ENCODE measurements at regions not wholly inside any gene's neighbourhood (a gene's known extent, or its start where the extent isn't known, plus 50 kb on each side); places are given as distances from the start of the nearest gene placed in this dataset.

DNA sequence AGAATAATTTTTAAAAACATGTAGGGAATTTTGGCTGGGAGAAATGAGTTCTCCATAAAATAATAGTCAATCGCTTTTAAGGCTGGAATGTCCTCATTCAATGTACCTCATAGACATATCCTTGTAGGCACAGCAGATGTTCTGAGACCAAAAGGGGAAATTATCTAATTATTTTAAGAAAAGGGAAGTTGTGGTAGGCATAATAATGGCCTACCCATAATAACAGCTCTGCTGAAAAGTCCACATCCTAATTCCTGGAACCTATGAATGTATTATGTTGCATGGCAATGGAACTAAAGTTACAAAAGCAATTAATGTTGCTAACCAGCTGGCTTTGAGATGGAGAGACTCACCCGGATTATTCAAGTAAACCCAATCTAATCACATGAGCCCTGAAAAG, 216.1 kb downstream of the TRIM36 start (continued):
- TF ChIP-seq MTA2 (IDR thresholded peaks at IDR 0.05; ENCODE audit: low read depth) (peak; percentile 81), ZBTB11 (CRISPR knock-in tag; IDR thresholded peaks at IDR 0.05) (no peak), ESRRA (IDR thresholded peaks at IDR 0.05; ENCODE audit: low read length) (no peak), SMARCA5 (IDR thresholded peaks at IDR 0.05) (no peak), EP300 (IDR thresholded peaks at IDR 0.05; ENCODE audit: borderline replicate concordance in 1 of 2, control insufficient read depth in 1 of 2, low read depth in 2 of 2, low read length in 2 of 2) (peak in 1 of 2 experiments; percentile 19; a peak in 1 of 4 replicates), IKZF2 (IDR thresholded peaks at IDR 0.05) (peak; percentile 75 to 79; a peak in 3 of 4 replicates), ATF2 (IDR thresholded peaks at IDR 0.05; ENCODE audit: low read length) (no peak), RFX5 (IDR thresholded peaks at IDR 0.05; ENCODE audit: low read depth, low read length) (no peak), ETV6 (conservative IDR thresholded peaks at IDR 0.05 in 1 of 2, IDR thresholded peaks at IDR 0.05 in 1 of 2; ENCODE audit: borderline replicate concordance in 1 of 2, low read depth in 1 of 2) (no peak), NFYA (IDR thresholded peaks at IDR 0.05; ENCODE audit: borderline replicate concordance, low read depth, low read length) (no peak), CBX3 (IDR thresholded peaks at IDR 0.05; ENCODE audit: borderline replicate concordance, low read depth) (no peak), MEF2B (IDR thresholded peaks at IDR 0.05; ENCODE audit: partially characterized antibody, poor library complexity, severe bottlenecking) (peak; percentile 48), DPF2 (IDR thresholded peaks at IDR 0.05) (0 out of 2 replicates have a peak, but pooled peaks have one; percentile 34), FOXK2 (IDR thresholded peaks at IDR 0.05) (no peak), NFXL1 (IDR thresholded peaks at IDR 0.05; ENCODE audit: borderline replicate concordance) (no peak)
- TF ChIP-seq, protein P1, sequence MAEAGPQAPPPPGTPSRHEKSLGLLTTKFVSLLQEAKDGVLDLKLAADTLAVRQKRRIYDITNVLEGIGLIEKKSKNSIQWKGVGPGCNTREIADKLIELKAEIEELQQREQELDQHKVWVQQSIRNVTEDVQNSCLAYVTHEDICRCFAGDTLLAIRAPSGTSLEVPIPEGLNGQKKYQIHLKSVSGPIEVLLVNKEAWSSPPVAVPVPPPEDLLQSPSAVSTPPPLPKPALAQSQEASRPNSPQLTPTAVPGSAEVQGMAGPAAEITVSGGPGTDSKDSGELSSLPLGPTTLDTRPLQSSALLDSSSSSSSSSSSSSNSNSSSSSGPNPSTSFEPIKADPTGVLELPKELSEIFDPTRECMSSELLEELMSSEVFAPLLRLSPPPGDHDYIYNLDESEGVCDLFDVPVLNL (IDR thresholded peaks at IDR 0.05; ENCODE audit: low read depth, low read length): no peak
